ENCODE measurements at regions not wholly inside any gene's neighbourhood (a gene's known extent, or its start where the extent isn't known, plus 50 kb on each side); places are given as distances from the start of the nearest gene placed in this dataset.

DNA sequence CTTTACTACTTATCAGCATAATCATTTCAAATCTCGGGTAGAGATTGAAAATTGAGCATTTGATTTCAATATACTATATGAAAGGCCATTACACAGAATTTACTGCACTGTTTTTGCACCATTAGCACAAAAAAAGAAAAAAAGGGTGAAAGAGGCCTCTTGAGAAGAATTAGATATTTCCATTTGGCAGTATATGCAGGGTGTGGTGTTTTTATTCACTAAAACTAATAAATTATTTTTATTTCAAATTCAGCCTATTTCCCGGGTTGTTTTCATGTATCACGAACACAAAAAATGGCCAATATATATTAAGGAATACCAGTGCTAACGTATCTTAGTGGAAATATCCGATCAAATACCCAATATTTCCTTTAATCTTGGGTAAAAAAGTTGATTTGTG, 110.5 kb upstream of the TBL1XR1 start:
- TF ChIP-seq, protein P1, sequence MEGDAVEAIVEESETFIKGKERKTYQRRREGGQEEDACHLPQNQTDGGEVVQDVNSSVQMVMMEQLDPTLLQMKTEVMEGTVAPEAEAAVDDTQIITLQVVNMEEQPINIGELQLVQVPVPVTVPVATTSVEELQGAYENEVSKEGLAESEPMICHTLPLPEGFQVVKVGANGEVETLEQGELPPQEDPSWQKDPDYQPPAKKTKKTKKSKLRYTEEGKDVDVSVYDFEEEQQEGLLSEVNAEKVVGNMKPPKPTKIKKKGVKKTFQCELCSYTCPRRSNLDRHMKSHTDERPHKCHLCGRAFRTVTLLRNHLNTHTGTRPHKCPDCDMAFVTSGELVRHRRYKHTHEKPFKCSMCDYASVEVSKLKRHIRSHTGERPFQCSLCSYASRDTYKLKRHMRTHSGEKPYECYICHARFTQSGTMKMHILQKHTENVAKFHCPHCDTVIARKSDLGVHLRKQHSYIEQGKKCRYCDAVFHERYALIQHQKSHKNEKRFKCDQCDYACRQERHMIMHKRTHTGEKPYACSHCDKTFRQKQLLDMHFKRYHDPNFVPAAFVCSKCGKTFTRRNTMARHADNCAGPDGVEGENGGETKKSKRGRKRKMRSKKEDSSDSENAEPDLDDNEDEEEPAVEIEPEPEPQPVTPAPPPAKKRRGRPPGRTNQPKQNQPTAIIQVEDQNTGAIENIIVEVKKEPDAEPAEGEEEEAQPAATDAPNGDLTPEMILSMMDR (IDR thresholded peaks at IDR 0.05): no peak
- no peak for TF ChIP-seq POLR2A (IDR thresholded peaks at IDR 0.05)

Measured in adrenal gland (tissue), 5 donors.